ENCODE measurements at regions not wholly inside any gene's neighbourhood (a gene's known extent, or its start where the extent isn't known, plus 50 kb on each side); places are given as distances from the start of the nearest gene placed in this dataset.

DNA sequence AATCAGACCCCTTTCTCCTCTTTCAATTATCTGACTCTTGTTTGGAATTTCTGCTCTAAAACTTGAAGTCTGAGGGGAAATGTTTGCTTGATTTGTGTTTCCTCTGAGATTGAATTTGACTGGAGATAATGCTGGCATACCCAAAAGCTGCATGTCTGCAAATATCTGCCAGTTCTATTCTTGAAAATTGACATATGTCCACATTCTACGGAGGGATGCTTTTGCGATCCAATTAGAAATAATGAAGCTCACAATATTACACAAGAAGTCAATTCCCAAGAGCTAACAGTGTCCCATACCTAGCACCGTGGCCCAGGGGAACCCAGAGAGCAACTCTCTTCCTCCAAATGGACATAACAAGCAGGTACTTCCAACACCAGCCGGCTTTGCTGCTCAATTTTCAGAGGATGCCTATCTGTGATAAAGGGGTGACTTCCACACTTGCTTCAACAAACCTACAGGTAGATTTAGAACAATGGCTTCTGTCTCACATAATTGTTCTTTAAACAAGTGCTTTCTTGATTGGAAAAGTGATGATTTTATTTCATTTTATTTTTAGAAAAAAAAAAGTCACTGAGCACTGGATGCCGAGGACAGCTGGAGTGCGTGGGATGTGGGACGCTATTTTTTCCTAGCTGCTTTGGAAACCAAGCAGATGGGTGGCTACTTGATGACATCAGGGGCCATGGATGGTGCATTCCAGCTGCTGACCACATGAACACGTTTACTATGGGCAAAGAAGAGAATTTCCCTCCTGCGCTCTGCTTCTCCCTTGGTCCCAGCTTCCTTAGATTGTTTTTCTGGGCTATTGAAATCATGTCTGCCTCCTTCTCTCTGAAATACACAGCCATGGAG lies 488.9 kb downstream of the RNF144A start:
- no peak overlapping the region for H2AFZ ChIP-seq
- no peaks in the 10 kb centered on the region for H3K79me2 ChIP-seq (ENCODE audit: insufficient read depth)
- H3F3A ChIP-seq (ENCODE audit: insufficient read depth), result 0 out of 2 replicates have a peak, but pooled peaks cover 3% of the 10 kb centered on the region
- no peaks in the 10 kb centered on the region for H4K20me1 ChIP-seq (ENCODE audit: insufficient read depth)
- no peak overlapping the region for H3K4me3 ChIP-seq
- DNase-seq, result peak; percentile 48
- no peak overlapping the region for H3K9ac ChIP-seq
- no peaks in the 10 kb centered on the region for H3K36me3 ChIP-seq (ENCODE audit: low read depth)
- H3K27me3 ChIP-seq (replicated peaks; ENCODE audit: insufficient read depth), result peaks cover 23% of the 10 kb centered on the region; the same call in 1 of the 2 replicates
- no peaks in the 10 kb centered on the region for H3K9me2 ChIP-seq (ENCODE audit: insufficient read depth)
- in situ Hi-C loops (cut with MboI), result no loop called here
- H3K4me2 ChIP-seq (ENCODE audit: unreplicated experiment), result peak overlapping the region; percentile 20
- 32 to 33% methylated on average over 9 of the region's 9 CpGs for WGBS, 2 experiments (ENCODE audit: low coverage in 1 of 2, low lambda C conversion rate in 2 of 2, missing lambda C conversion rate in 2 of 2)
- H3K27ac ChIP-seq, result no peak overlapping the region
- TF ChIP-seq EZH2 (IDR thresholded peaks at IDR 0.05; ENCODE audit: insufficient read depth, poor library complexity, severe bottlenecking), result no peak
- no peak for TF ChIP-seq EZH2phosphoT487 (IDR thresholded peaks at IDR 0.05; ENCODE audit: insufficient read depth, low read depth)
- H3K4me1 ChIP-seq (ENCODE audit: insufficient read depth), result no peaks in the 10 kb centered on the region
- H3K9me3 ChIP-seq (ENCODE audit: low read depth), result no peaks in the 10 kb centered on the region

DNA sequence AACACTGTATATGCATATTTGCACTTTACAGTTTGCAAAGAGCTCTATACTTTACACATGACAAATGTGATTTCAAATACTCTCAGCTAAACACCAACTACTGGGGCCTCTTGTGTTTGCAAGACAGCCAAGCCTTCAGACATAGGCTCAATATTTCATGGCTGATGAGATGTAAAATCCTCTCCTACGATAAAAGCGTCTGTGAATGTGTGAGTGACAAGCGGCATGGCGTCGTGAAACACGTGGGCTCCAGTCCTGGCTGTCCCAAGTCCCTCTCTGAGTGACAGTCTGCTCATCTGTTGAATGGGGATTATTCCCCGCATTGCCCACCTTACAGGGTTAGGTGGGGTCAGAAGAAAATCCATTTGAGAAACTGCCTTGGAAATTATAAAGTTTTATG lies 489.8 kb downstream of the RNF144A start:
- Histone ChIP-seq H4K20me1 (ENCODE audit: insufficient read depth) (no peaks in the 10 kb centered on the region), H2AFZ (no peak overlapping the region), H3K79me2 (ENCODE audit: insufficient read depth) (no peaks in the 10 kb centered on the region), H3K9ac (no peak overlapping the region), H3K4me1 (ENCODE audit: insufficient read depth) (no peaks in the 10 kb centered on the region), H3K9me2 (ENCODE audit: insufficient read depth) (no peaks in the 10 kb centered on the region), H3K4me2 (ENCODE audit: unreplicated experiment) (no peak overlapping the region), H3K36me3 (ENCODE audit: low read depth) (no peaks in the 10 kb centered on the region), H3K9me3 (ENCODE audit: low read depth) (no peaks in the 10 kb centered on the region), H3K4me3 (no peak overlapping the region), H3F3A (ENCODE audit: insufficient read depth) (0 out of 2 replicates have a peak, but pooled peaks cover 3% of the 10 kb centered on the region), H3K27me3 (replicated peaks; ENCODE audit: insufficient read depth) (peaks cover 20% of the 10 kb centered on the region), H3K27ac (no peak overlapping the region)
- in situ Hi-C loops (cut with MboI), result no loop called here
- TF ChIP-seq EZH2 (IDR thresholded peaks at IDR 0.05; ENCODE audit: insufficient read depth, poor library complexity, severe bottlenecking) (no peak), EZH2phosphoT487 (IDR thresholded peaks at IDR 0.05; ENCODE audit: insufficient read depth, low read depth) (no peak)
- no peak for DNase-seq
- WGBS, 2 experiments (ENCODE audit: low coverage in 1 of 2, low lambda C conversion rate in 2 of 2, missing lambda C conversion rate in 2 of 2), result 74 to 76% methylated on average over 7 of the region's 7 CpGs

DNA sequence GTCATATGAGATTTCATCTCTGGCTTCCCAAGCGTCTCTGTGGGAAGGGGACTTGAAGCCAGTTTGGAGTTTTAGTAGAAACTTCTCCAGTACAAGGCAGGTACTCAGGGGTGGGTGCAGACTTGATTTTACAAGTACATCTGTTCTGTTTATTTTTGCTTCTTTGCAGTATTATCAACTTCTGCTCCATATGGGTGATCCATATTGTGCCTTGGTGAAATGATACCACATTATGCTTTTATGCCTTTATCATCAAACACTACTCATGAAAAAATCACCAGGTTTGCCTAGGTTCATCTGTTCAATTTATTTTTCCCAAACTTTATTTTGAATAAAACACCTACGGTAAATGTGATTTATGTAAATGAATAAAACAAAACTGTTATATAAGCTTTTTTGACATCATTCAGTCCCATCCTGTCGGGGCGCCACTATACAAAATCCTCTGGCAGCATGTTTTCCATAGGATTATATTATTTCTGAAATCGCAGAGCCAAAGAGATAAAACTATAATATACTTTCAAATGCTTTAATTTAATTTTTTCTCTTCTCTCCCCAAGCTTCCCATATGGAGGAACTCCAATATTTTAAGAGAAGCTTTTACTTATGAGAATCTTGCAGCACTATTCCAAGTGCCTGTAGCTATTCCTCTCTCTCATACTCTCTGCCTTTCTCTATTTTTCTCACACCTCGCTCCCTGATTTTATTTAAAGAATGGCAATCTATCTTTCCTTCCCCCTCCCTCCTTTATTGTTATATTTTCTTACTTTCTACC lies 490.9 kb downstream of the RNF144A start:
- in situ Hi-C loops (cut with MboI), result no loop called here
- Histone ChIP-seq H3K9me3 (ENCODE audit: low read depth) (no peaks in the 10 kb centered on the region), H3K9me2 (ENCODE audit: insufficient read depth) (no peaks in the 10 kb centered on the region), H4K20me1 (ENCODE audit: insufficient read depth) (no peaks in the 10 kb centered on the region), H3K36me3 (ENCODE audit: low read depth) (no peaks in the 10 kb centered on the region), H3K9ac (no peak overlapping the region), H3K27me3 (replicated peaks; ENCODE audit: insufficient read depth) (peaks cover 20% of the 10 kb centered on the region), H3K4me3 (no peak overlapping the region), H3F3A (ENCODE audit: insufficient read depth) (0 out of 2 replicates have a peak, but pooled peaks cover 3% of the 10 kb centered on the region), H3K4me1 (ENCODE audit: insufficient read depth) (no peaks in the 10 kb centered on the region), H2AFZ (no peak overlapping the region), H3K27ac (no peak overlapping the region), H3K4me2 (ENCODE audit: unreplicated experiment) (no peak overlapping the region), H3K79me2 (ENCODE audit: insufficient read depth) (no peaks in the 10 kb centered on the region)
- TF ChIP-seq EZH2 (IDR thresholded peaks at IDR 0.05; ENCODE audit: insufficient read depth, poor library complexity, severe bottlenecking) (no peak), EZH2phosphoT487 (IDR thresholded peaks at IDR 0.05; ENCODE audit: insufficient read depth, low read depth) (no peak)
- 64 to 76% methylated on average over 6 of the region's 6 CpGs for WGBS, 2 experiments (ENCODE audit: low coverage in 1 of 2, low lambda C conversion rate in 2 of 2, missing lambda C conversion rate in 2 of 2)
- DNase-seq, result no peak

DNA sequence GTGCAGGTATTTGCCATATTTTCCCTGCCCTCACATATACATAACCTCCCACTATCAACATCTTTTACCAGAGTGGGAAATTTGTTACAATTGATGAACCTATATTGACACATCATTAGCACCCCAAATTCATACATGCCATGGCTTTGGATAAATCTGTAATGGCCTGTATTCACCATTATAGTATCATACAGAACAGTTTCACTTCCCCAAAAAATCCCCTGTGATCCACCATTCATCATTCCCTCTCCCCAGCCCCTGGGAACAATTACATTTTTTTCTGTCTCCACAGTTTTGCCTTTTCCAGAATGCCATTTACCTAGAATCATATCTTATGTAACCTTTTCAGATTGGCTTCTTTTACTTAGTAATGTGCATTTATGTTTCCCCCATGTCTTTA lies 494.5 kb downstream of the RNF144A start:
- no peaks in the 10 kb centered on the region for H3K4me1 ChIP-seq (ENCODE audit: insufficient read depth)
- no peak overlapping the region for H3K9ac ChIP-seq
- H3K79me2 ChIP-seq (ENCODE audit: insufficient read depth), result no peaks in the 10 kb centered on the region
- H2AFZ ChIP-seq, result no peak overlapping the region
- no peak overlapping the region for H3K4me2 ChIP-seq (ENCODE audit: unreplicated experiment)
- TF ChIP-seq EZH2 (IDR thresholded peaks at IDR 0.05; ENCODE audit: insufficient read depth, poor library complexity, severe bottlenecking), result no peak
- no peak for TF ChIP-seq EZH2phosphoT487 (IDR thresholded peaks at IDR 0.05; ENCODE audit: insufficient read depth, low read depth)
- no peaks in the 10 kb centered on the region for H3K36me3 ChIP-seq (ENCODE audit: low read depth)
- in situ Hi-C loops (cut with MboI), result no loop called here
- H3K4me3 ChIP-seq, result no peak overlapping the region
- no peak overlapping the region for H3K27ac ChIP-seq
- no peak for DNase-seq
- H3K9me3 ChIP-seq (ENCODE audit: low read depth), result no peaks in the 10 kb centered on the region
- 0 out of 2 replicates have a peak, but pooled peaks cover 3% of the 10 kb centered on the region for H3F3A ChIP-seq (ENCODE audit: insufficient read depth)
- no peaks in the 10 kb centered on the region for H3K9me2 ChIP-seq (ENCODE audit: insufficient read depth)
- H3K27me3 ChIP-seq (replicated peaks; ENCODE audit: insufficient read depth), result peaks cover 6% of the 10 kb centered on the region; the same call in 1 of the 2 replicates
- no peaks in the 10 kb centered on the region for H4K20me1 ChIP-seq (ENCODE audit: insufficient read depth)

Data from GM23248 (cell line).